SK-N-SH treated with all-trans-retinoic acid at 6 μM for 48 hours (cell line): ENCODE measurements at regions not wholly inside any gene's neighbourhood (a gene's known extent, or its start where the extent isn't known, plus 50 kb on each side); places are given as distances from the start of the nearest gene placed in this dataset.
A peak's percentile ranks its signal among the peaks of the same experiment; 100 is the strongest.

ENCODE experiments used
- ATAC-seq: fragments of 200-7000 bp; cut with Tn5 transposase; 3 replicates; pipeline ENCODE4 v1.9.1; 2020; ENCODE audit warnings: mild to moderate bottlenecking, moderate library complexity
- BACH2 ChIP-seq: fragments of 250-450 bp; sonication (Bioruptor Pico); IDR thresholded peaks from 2 replicates; pipeline ENCODE4 v1.9.0; 2021; ENCODE audit warnings: mild to moderate bottlenecking, borderline replicate concordance
- CREB5 ChIP-seq: fragments of 250-450 bp; sonication (Bioruptor Pico); IDR thresholded peaks from 2 replicates; pipeline ENCODE4 v1.5.1; 2020; ENCODE audit warnings: low read depth, mild to moderate bottlenecking, moderate library complexity
- CSDC2 ChIP-seq: fragments of 250-450 bp; sonication (Bioruptor Pico); IDR thresholded peaks from 2 replicates; pipeline ENCODE4 v1.5.0; 2020; ENCODE audit warnings: mild to moderate bottlenecking, moderate library complexity
- ESRRG ChIP-seq: fragments of 250-450 bp; sonication (Bioruptor Pico); IDR thresholded peaks from 2 replicates; pipeline ENCODE4 v1.6.1; 2021; ENCODE audit warnings: mild to moderate bottlenecking
- GLIS3 ChIP-seq: fragments of 250-450 bp; sonication (Bioruptor Pico); IDR thresholded peaks from 2 replicates; pipeline ENCODE4 v1.5.0; 2020; ENCODE audit warnings: mild to moderate bottlenecking, moderate library complexity
- ISL1 ChIP-seq: fragments of 250-450 bp; sonication (Bioruptor Pico); IDR thresholded peaks from 2 replicates; pipeline ENCODE4 v2.1.2; 2022; ENCODE audit warnings: mild to moderate bottlenecking, moderate library complexity
- OSR1 ChIP-seq: fragments of 250-450 bp; sonication (Bioruptor Pico); IDR thresholded peaks from 2 replicates; pipeline ENCODE4 v1.8.0; 2022; ENCODE audit warnings: moderate library complexity, mild to moderate bottlenecking, inconsistent platforms
- POU6F1 ChIP-seq: fragments of 250-450 bp; sonication (Bioruptor Pico); IDR thresholded peaks from 2 replicates; pipeline ENCODE4 v1.8.0; 2021; ENCODE audit warnings: low read depth, mild to moderate bottlenecking, moderate library complexity, borderline replicate concordance
- PPARA ChIP-seq: fragments of 250-450 bp; sonication (Bioruptor Pico); IDR thresholded peaks from 2 replicates; pipeline ENCODE4 v1.5.0; 2020; ENCODE audit warnings: mild to moderate bottlenecking, borderline replicate concordance
- RARB ChIP-seq: fragments of 250-450 bp; sonication (Bioruptor Pico); IDR thresholded peaks from 2 replicates; pipeline ENCODE4 v1.8.0; 2021; ENCODE audit warnings: mild to moderate bottlenecking, moderate library complexity
- SNAI2 ChIP-seq: fragments of 250-450 bp; sonication (Bioruptor Pico); IDR thresholded peaks from 2 replicates; pipeline ENCODE4 v1.5.0; 2020; ENCODE audit warnings: mild to moderate bottlenecking, moderate library complexity
- TCF4 ChIP-seq: fragments of 250-450 bp; sonication (Bioruptor Pico); IDR thresholded peaks from 2 replicates; pipeline ENCODE4 v1.8.0; 2021; ENCODE audit warnings: mild to moderate bottlenecking, moderate library complexity, borderline replicate concordance
- TOX ChIP-seq: fragments of 250-450 bp; sonication (Bioruptor Pico); IDR thresholded peaks from 2 replicates; pipeline ENCODE4 v1.8.0; 2021; ENCODE audit warnings: mild to moderate bottlenecking, moderate library complexity, borderline replicate concordance
- ZC3H10 ChIP-seq: fragments of 250-450 bp; sonication (Bioruptor Pico); IDR thresholded peaks from 2 replicates; pipeline ENCODE4 v1.5.1; 2021; ENCODE audit warnings: mild to moderate bottlenecking, moderate library complexity
- ZFP3 ChIP-seq: fragments of 250-450 bp; sonication (Bioruptor Pico); IDR thresholded peaks from 2 replicates; pipeline ENCODE4 v1.5.0; 2020; ENCODE audit warnings: mild to moderate bottlenecking, moderate library complexity
- ZFP30 ChIP-seq: fragments of 450-650 bp; formaldehyde crosslinking; IDR thresholded peaks from 2 replicates; pipeline ENCODE4 v1.5.0; 2022; ENCODE audit warnings: mild to moderate bottlenecking, moderate library complexity
- ZNF565 ChIP-seq: fragments of 450-650 bp; formaldehyde crosslinking; conservative IDR thresholded peaks from 2 replicates; pipeline ENCODE4 v1.5.0; 2020; ENCODE audit warnings: low read depth, mild to moderate bottlenecking, moderate library complexity
- ZNF70 ChIP-seq: fragments of 450-650 bp; formaldehyde crosslinking; IDR thresholded peaks from 2 replicates; pipeline ENCODE4 v1.5.0; 2020; ENCODE audit warnings: mild to moderate bottlenecking, moderate library complexity
- ZNF8 ChIP-seq: fragments of 450-650 bp; formaldehyde crosslinking; IDR thresholded peaks from 2 replicates; pipeline ENCODE4 v1.5.0; 2020; ENCODE audit warnings: mild to moderate bottlenecking, moderate library complexity
- TF ChIP-seq, protein P1 (sequence below): fragments of 250-450 bp; sonication (Bioruptor Pico); IDR thresholded peaks from 2 replicates; pipeline ENCODE4 v1.5.0; 2020; ENCODE audit warnings: mild to moderate bottlenecking, moderate library complexity
- TF ChIP-seq, protein P2 (sequence below): fragments of 250-450 bp; sonication (Bioruptor Pico); IDR thresholded peaks from 2 replicates; pipeline ENCODE4 v1.5.1; 2021; ENCODE audit warnings: mild to moderate bottlenecking, moderate library complexity
- TF ChIP-seq, protein P3 (sequence below): fragments of 250-450 bp; sonication (Bioruptor Pico); IDR thresholded peaks from 2 replicates; pipeline ENCODE4 v1.8.0; 2020; ENCODE audit warnings: mild to moderate bottlenecking, moderate library complexity, borderline replicate concordance

- no peak for ATAC-seq
- TF ChIP-seq TCF4 (CRISPR knock-in tag) (no peak), POU6F1 (no peak), SNAI2 (CRISPR knock-in tag) (no peak), ISL1 (CRISPR knock-in tag) (no peak), PPARA (CRISPR knock-in tag) (no peak), GLIS3 (no peak), ZC3H10 (no peak), ZFP30 (CRISPR knock-in tag) (no peak), OSR1 (CRISPR knock-in tag) (no peak), BACH2 (CRISPR knock-in tag) (no peak), ZNF70 (CRISPR knock-in tag) (no peak), ZNF8 (CRISPR knock-in tag) (no peak)
- TF ChIP-seq, protein P1, sequence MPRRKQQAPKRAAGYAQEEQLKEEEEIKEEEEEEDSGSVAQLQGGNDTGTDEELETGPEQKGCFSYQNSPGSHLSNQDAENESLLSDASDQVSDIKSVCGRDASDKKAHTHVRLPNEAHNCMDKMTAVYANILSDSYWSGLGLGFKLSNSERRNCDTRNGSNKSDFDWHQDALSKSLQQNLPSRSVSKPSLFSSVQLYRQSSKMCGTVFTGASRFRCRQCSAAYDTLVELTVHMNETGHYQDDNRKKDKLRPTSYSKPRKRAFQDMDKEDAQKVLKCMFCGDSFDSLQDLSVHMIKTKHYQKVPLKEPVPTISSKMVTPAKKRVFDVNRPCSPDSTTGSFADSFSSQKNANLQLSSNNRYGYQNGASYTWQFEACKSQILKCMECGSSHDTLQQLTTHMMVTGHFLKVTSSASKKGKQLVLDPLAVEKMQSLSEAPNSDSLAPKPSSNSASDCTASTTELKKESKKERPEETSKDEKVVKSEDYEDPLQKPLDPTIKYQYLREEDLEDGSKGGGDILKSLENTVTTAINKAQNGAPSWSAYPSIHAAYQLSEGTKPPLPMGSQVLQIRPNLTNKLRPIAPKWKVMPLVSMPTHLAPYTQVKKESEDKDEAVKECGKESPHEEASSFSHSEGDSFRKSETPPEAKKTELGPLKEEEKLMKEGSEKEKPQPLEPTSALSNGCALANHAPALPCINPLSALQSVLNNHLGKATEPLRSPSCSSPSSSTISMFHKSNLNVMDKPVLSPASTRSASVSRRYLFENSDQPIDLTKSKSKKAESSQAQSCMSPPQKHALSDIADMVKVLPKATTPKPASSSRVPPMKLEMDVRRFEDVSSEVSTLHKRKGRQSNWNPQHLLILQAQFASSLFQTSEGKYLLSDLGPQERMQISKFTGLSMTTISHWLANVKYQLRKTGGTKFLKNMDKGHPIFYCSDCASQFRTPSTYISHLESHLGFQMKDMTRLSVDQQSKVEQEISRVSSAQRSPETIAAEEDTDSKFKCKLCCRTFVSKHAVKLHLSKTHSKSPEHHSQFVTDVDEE (CRISPR knock-in tag) = no peak
- TF ChIP-seq, protein P2, sequence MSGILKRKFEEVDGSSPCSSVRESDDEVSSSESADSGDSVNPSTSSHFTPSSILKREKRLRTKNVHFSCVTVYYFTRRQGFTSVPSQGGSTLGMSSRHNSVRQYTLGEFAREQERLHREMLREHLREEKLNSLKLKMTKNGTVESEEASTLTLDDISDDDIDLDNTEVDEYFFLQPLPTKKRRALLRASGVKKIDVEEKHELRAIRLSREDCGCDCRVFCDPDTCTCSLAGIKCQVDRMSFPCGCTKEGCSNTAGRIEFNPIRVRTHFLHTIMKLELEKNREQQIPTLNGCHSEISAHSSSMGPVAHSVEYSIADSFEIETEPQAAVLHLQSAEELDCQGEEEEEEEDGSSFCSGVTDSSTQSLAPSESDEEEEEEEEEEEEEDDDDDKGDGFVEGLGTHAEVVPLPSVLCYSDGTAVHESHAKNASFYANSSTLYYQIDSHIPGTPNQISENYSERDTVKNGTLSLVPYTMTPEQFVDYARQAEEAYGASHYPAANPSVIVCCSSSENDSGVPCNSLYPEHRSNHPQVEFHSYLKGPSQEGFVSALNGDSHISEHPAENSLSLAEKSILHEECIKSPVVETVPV (CRISPR knock-in tag) = no peak
Observed at GRCh38 chr20:56994006-56994405, 272.4 kb downstream of the BMP7 start.

DNA sequence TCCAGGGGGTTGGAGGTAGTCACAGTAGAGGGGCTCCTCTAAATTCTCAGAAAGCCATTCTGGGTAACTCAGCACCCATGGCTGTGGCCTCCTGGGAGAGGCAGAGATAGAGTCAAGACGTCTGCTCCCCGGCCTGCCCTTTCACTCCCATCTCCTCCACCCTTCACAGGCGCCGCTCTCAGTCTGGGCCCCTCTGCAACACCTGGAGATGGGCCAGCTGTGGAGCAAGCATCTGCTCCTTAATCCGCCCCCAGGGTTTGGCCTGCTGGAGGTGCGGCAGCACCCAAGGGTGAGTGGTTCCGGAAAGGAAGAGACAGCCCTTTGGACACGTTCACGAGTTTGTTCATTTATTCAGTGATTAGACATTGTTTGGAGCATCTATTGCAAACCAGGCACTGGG, 271.3 kb downstream of the BMP7 start:
- ATAC-seq = no peak
- TF ChIP-seq RARB (CRISPR knock-in tag) (no peak), ZFP3 (no peak), ESRRG (no peak), GLIS3 (no peak), ZC3H10 (no peak), CSDC2 (CRISPR knock-in tag) (no peak), BACH2 (CRISPR knock-in tag) (no peak), TCF4 (CRISPR knock-in tag) (no peak), PPARA (CRISPR knock-in tag) (no peak), ZNF8 (CRISPR knock-in tag) (no peak), OSR1 (CRISPR knock-in tag) (no peak), ZNF565 (no peak), ZNF70 (CRISPR knock-in tag) (no peak), CREB5 (no peak), ISL1 (CRISPR knock-in tag) (no peak), TOX (no peak), SNAI2 (CRISPR knock-in tag) (no peak)
- TF ChIP-seq, protein P2 (CRISPR knock-in tag) = no peak

- peak; percentile 73; the same call in 2 of the 3 replicates for ATAC-seq
- TF ChIP-seq ISL1 (CRISPR knock-in tag) (no peak), TCF4 (CRISPR knock-in tag) (no peak), SNAI2 (CRISPR knock-in tag) (no peak), ZNF70 (CRISPR knock-in tag) (no peak), RARB (CRISPR knock-in tag) (no peak), BACH2 (CRISPR knock-in tag) (no peak), CSDC2 (CRISPR knock-in tag) (no peak), OSR1 (CRISPR knock-in tag) (no peak), ZFP3 (no peak), ZFP30 (CRISPR knock-in tag) (no peak)
- TF ChIP-seq, protein P2 (CRISPR knock-in tag) = no peak
- TF ChIP-seq, protein P1 (CRISPR knock-in tag) = no peak
- TF ChIP-seq, protein P3, sequence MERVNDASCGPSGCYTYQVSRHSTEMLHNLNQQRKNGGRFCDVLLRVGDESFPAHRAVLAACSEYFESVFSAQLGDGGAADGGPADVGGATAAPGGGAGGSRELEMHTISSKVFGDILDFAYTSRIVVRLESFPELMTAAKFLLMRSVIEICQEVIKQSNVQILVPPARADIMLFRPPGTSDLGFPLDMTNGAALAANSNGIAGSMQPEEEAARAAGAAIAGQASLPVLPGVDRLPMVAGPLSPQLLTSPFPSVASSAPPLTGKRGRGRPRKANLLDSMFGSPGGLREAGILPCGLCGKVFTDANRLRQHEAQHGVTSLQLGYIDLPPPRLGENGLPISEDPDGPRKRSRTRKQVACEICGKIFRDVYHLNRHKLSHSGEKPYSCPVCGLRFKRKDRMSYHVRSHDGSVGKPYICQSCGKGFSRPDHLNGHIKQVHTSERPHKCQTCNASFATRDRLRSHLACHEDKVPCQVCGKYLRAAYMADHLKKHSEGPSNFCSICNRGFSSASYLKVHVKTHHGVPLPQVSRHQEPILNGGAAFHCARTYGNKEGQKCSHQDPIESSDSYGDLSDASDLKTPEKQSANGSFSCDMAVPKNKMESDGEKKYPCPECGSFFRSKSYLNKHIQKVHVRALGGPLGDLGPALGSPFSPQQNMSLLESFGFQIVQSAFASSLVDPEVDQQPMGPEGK = no peak
Observed at GRCh38 chr20:56995635-56996075, 270.8 kb downstream of the BMP7 start.
